Esophagus (tissue), 2 donors: ENCODE measurements at regions not wholly inside any gene's neighbourhood (a gene's known extent, or its start where the extent isn't known, plus 50 kb on each side); places are given as distances from the start of the nearest gene placed in this dataset.

ENCODE experiments used
- H3K27ac ChIP-seq, 2 donors: one replicate each; pipeline ENCODE4 v1.5.1; 2013; ENCODE audit warnings: low read depth in 2 of 2, mild to moderate bottlenecking in 2 of 2, inconsistent platforms in 1 of 2, low read length in 1 of 2, moderate library complexity in 1 of 2
- H3K27me3 ChIP-seq, 2 donors: one replicate each; pipeline ENCODE4 v1.6.1; 2013; ENCODE audit warnings: low read length in 2 of 2, control low read depth in 1 of 2, mild to moderate bottlenecking in 1 of 2; ENCODE audit not compliant: insufficient read depth in 2 of 2, control insufficient read depth in 1 of 2
- H3K36me3 ChIP-seq, 2 donors: one replicate each; pipeline ENCODE4 v1.6.1; 2013; ENCODE audit warnings: low read length in 1 of 2; ENCODE audit not compliant: control insufficient read depth in 2 of 2, insufficient read depth in 2 of 2
- H3K4me1 ChIP-seq, 2 donors: one replicate each; pipeline ENCODE4 v1.6.1; 2013; ENCODE audit warnings: low read length in 1 of 2; ENCODE audit not compliant: control insufficient read depth in 2 of 2, insufficient read depth in 2 of 2
- H3K4me3 ChIP-seq, 2 donors: one replicate each; pipeline ENCODE4 v1.5.1; 2013; ENCODE audit warnings: low read length in 2 of 2, mild to moderate bottlenecking in 2 of 2, low read depth in 1 of 2, moderate library complexity in 1 of 2
- H3K9me3 ChIP-seq, 2 donors: one replicate each; pipeline ENCODE4 v1.6.1; 2013; ENCODE audit warnings: mild to moderate bottlenecking in 2 of 2, low read depth in 1 of 2, low read length in 1 of 2, moderate library complexity in 1 of 2; ENCODE audit not compliant: control insufficient read depth in 2 of 2, insufficient read depth in 1 of 2
- WGBS, 2 donors: extraction: QIAGEN DNeasy Blood & Tissue Kit; methylation state at CpG; one replicate each; pipeline ENCODE4 v1.1.7; 2013; 5-methylcytosine and 5-hydroxymethylcytosine counted together
- donor health status: healthy with polysubstance abuse.
- donor health status: Bipolar disorder and iron deficiency.

DNA sequence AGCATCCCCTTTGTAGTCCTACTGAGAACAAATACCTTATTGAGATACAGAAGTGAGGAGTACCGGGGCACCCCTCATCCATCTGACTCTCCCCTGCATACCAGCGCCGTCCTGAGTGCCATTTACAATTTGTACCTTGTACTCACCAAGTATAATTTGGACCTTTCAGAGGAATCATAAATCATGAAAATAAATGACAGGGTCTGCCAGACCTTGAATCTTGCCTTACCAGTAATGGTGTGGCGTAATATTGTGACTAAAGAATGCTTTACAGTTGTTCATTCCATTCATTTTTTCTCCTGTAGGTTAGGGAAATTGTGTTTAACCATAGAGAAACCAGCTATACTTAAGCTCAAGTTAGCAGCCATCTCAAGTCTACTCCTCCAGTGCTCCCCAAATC, 243.7 kb upstream of the RGS6 start:
- WGBS, 2 donors: 82 to 92% methylated on average over 4 of the region's 4 CpGs
- no peaks in the 10 kb centered on the region for H3K4me1 ChIP-seq
- no peak overlapping the region for H3K4me3 ChIP-seq
- no peaks in the 10 kb centered on the region for H3K27me3 ChIP-seq
- no peaks in the 10 kb centered on the region for H3K9me3 ChIP-seq
- peaks cover 0 to 13% of the 10 kb centered on the region in 2 donors for H3K36me3 ChIP-seq
- no peak overlapping the region for H3K27ac ChIP-seq

DNA sequence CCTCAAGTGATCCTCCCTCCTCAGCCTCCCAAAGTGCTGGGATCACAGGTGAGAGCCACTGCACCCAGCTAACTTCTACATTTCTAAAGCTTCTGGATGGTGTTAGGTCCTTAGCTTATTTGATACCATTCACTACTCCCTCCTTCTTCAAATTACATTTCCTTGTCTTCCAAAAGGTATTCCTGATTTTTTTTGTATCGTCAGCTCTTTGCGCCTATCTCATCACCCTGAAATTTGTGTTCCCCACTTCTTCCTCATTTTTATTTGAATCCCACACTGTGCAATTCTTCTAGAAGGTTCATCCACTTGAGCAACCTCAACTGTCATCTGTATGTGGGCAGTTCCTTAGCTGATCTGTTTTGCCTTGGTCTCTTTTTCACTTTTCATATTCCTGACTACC, 241.8 kb upstream of the RGS6 start:
- 92 to 97% methylated on average over 2 of the region's 2 CpGs for WGBS, 2 donors
- Histone ChIP-seq H3K27me3 (no peaks in the 10 kb centered on the region), H3K36me3 (peaks cover 0 to 3% of the 10 kb centered on the region in 2 donors), H3K9me3 (no peaks in the 10 kb centered on the region), H3K4me1 (no peaks in the 10 kb centered on the region), H3K4me3 (no peak overlapping the region), H3K27ac (no peak overlapping the region)

DNA sequence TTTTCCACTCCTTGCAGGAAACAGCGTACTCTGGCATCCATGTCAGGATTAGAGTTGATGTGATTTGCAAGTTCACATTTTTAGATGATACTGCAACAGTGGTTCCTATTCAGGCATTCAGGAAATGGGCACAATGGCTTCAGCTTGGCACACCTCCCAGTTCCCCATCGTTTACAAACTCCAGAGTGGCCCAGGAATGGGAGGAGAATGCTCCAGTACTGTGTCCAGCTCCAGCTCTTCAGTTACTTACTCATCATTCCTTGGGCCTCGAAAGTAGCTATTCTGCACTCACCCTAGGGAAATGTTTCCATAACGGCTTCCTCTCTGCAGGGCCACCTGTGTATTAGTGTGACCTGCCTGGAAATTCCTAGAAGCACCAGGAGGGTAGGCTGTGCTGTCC, 239.7 kb upstream of the RGS6 start:
- Histone ChIP-seq H3K9me3 (no peaks in the 10 kb centered on the region), H3K27ac (no peak overlapping the region), H3K4me1 (no peaks in the 10 kb centered on the region), H3K27me3 (no peaks in the 10 kb centered on the region), H3K4me3 (no peak overlapping the region), H3K36me3 (no peaks in the 10 kb centered on the region)
- 61 to 63% methylated on average over 4 of the region's 4 CpGs for WGBS, 2 donors

DNA sequence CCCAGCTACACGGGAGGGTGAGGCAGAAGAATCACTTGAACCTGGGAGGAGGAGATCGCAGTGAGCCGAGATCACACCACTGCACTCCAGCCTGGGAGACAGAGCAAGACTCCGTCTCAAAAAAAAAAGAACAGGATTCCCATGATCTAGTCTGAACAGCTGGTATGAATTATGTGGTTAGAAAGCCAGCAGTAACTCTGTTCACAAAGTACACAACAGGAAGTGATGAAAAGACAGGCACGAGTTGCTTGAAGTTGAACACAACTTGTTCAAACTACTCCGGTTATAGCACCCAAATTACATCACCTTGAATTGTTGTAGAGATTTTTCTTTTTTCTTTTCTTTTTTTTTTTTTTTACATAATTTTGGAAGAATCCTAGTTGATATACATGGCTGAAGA, 238.8 kb upstream of the RGS6 start:
- Histone ChIP-seq H3K4me3 (no peak overlapping the region), H3K27ac (no peak overlapping the region), H3K27me3 (no peaks in the 10 kb centered on the region), H3K9me3 (no peaks in the 10 kb centered on the region), H3K36me3 (no peaks in the 10 kb centered on the region), H3K4me1 (no peaks in the 10 kb centered on the region)
- 84 to 86% methylated on average over 6 of the region's 6 CpGs for WGBS, 2 donors

DNA sequence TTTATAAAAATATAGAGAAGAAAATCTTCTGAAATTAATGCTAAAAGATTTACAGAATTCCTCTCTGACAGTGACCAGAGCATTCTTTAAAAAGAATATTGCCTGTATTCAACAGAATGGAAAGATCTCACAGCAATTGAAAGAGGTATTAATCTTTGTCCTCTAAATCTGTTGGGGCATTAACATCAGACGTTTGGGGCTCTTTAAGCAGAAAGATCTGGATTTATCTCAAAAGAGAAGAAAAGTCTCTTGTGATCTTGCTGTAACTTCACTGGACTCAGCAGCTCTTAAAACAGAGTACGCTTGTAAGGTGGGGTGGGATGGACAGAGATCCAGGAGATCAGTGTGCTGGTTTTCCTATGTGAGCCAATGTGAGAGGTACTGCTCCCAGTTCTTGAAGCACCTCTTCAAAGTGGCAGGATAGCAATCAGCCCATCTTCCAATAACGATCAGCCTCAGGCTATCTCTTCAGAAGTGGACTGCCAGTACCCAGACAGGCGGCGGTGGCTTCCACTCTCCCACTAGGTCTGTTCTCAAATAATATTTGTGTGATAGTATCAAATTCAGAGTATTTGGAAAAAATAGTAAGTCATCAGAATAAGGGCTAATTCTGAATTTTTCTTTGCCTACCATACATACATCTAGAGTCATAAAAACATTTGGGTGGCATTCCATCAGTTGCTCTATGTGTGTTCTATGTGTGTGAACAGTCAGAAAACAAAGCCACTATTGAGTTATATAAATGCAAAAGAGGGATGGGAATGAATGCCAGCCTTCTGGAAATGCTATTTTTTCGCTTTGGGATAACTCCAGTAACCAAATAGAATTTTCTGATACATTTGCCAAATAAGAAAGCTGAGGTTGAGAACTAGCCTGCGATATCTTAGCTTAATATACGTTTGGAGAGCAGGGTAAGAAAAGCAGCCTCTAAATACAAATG, 237.4 kb upstream of the RGS6 start:
- Histone ChIP-seq H3K27ac (no peak overlapping the region), H3K9me3 (no peaks in the 10 kb centered on the region), H3K4me1 (no peaks in the 10 kb centered on the region), H3K27me3 (no peaks in the 10 kb centered on the region), H3K4me3 (no peak overlapping the region), H3K36me3 (no peaks in the 10 kb centered on the region)
- WGBS, 2 donors: 88 to 93% methylated on average over 8 of the region's 8 CpGs

DNA sequence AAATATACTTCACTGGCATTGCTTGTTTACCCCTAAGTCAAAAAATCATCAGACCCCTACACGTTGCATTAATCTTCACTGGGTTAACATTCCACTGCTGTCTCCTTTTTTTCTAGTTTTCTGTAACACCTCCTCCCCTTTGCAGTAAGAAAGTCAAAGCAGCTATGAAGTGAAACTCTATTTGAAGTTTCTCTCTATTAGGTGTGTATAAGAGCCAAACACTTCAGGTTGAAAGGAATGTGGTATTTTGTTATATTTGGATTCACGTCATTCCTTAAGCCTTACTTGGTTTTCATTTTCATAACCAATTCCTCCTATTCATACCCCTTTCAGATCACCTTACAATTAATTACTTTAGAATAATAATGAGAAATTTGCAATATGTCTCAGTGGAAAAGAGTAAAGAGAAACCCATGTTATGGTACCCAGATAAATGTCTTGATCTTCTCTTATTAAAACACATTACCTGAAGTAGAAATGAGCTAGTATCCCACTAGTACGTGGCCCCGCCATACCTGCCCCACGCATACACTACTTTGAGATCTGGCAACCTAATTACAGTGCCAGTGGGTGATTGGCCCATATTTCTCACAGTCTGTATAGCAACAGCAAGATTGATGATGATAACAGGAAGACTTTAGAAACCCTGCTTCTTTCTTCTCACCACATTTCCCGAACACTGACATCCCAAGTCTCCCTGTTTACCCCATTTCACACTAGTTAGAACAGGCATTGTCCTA, 236.4 kb upstream of the RGS6 start:
- Histone ChIP-seq H3K4me1 (no peaks in the 10 kb centered on the region), H3K4me3 (no peak overlapping the region), H3K36me3 (no peaks in the 10 kb centered on the region), H3K27ac (no peak overlapping the region), H3K27me3 (no peaks in the 10 kb centered on the region), H3K9me3 (no peaks in the 10 kb centered on the region)
- WGBS, 2 donors: 89 to 91% methylated on average over 6 of the region's 6 CpGs

DNA sequence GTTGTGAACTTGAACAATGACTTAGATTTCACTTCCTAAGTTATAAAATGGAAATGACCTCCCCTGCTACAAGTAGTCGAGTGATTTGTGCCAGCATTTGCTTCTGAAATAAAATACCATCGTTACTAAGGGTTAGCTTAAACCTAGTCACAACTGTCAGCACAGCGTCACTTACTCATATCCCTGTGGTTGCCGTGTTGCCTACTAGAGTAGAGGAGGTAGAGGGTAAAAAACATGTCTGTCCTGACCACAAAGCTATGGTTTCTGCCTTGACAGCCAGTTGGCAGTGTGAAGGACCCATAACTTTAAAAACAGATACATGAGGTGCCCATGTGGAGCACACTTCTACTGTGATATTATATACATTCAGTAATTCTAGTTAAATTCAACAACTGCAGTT, 234.2 kb upstream of the RGS6 start:
- 86 to 87% methylated on average over 4 of the region's 4 CpGs for WGBS, 2 donors
- Histone ChIP-seq H3K27me3 (no peaks in the 10 kb centered on the region), H3K9me3 (no peaks in the 10 kb centered on the region), H3K4me3 (no peak overlapping the region), H3K27ac (no peak overlapping the region), H3K4me1 (peaks cover 0 to 4% of the 10 kb centered on the region in 2 donors), H3K36me3 (no peaks in the 10 kb centered on the region)

DNA sequence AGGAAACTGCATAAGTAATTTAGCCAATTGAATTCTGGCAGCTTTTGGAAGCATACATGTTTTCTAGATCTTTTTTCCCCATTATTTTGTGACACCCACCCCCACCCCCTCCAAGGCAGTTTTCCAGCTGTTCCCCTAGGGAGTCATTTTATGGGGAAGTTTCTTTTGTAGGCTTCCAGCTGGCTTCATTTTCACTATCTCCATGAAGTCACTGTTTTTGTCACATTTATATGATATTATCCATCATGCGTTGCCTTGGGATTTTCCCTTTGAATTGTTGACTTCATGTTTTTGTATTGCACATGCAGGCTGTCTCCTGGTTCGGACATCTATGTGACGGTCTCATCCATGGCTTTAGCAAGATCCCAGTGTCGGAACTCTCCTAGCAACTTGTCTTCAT, 233.6 kb upstream of the RGS6 start:
- Histone ChIP-seq H3K4me3 (no peak overlapping the region), H3K27me3 (no peaks in the 10 kb centered on the region), H3K4me1 (peaks cover 0 to 4% of the 10 kb centered on the region in 2 donors), H3K36me3 (no peaks in the 10 kb centered on the region), H3K9me3 (no peaks in the 10 kb centered on the region), H3K27ac (no peak overlapping the region)
- WGBS, 2 donors: 79 to 89% methylated on average over 4 of the region's 4 CpGs

DNA sequence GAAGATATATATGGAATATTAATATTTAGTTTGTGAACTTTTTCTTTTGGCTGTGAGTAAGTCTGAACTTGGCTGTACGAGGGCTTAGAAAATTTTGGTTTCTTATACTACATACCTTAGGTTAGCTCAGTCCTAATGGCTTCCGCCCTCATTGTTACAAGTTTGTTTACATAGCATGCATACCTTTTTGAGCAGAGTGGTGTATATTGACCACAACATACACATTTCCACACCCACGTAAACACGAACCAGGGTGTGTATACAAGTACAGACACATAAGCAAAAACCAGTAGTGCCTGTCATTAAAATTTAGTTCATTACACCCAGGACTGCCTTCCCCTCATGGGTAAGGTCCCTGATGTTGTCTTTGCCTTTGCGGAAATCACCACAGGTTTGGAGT, 230.2 kb upstream of the RGS6 start:
- H3K4me1 ChIP-seq: peaks cover 0 to 4% of the 10 kb centered on the region in 2 donors
- H3K27ac ChIP-seq: peak overlapping the region in 1 of 2 donors; percentile 55
- H3K9me3 ChIP-seq: no peaks in the 10 kb centered on the region
- peaks cover 0 to 10% of the 10 kb centered on the region in 2 donors for H3K36me3 ChIP-seq
- H3K27me3 ChIP-seq: no peaks in the 10 kb centered on the region
- 55 to 72% methylated on average over 5 of the region's 5 CpGs for WGBS, 2 donors
- peak overlapping the region in 1 of 2 donors; percentile 11 for H3K4me3 ChIP-seq
